Chondrocyte (in vitro differentiated cells): ENCODE measurements at regions not wholly inside any gene's neighbourhood (a gene's known extent, or its start where the extent isn't known, plus 50 kb on each side); places are given as distances from the start of the nearest gene placed in this dataset.

ENCODE experiments used
- DNase-seq: peaks from one replicate; pipeline ENCODE4 v3.0.0; 2021; ENCODE audit warnings: mixed read lengths, low spot score
- H3K27ac Mint-ChIP-seq: one replicate; pipeline ENCODE4 v1.8.0; 2021; ENCODE audit warnings: mild to moderate bottlenecking, moderate library complexity, mixed read lengths; ENCODE audit not compliant: unreplicated experiment
- H3K27me3 Mint-ChIP-seq: 2 replicates; pipeline ENCODE4 v1.8.0; 2021; ENCODE audit warnings: low read depth, mixed read lengths
- H3K36me3 Mint-ChIP-seq: 2 replicates; pipeline ENCODE4 v1.8.0; 2021; ENCODE audit warnings: low read depth, mixed read lengths
- H3K4me1 Mint-ChIP-seq: 2 replicates; pipeline ENCODE4 v1.8.0; 2021; ENCODE audit warnings: low read depth, mild to moderate bottlenecking, mixed read lengths
- H3K4me3 Mint-ChIP-seq: one replicate; pipeline ENCODE4 v1.8.0; 2021; ENCODE audit warnings: mild to moderate bottlenecking, moderate library complexity, mixed read lengths; ENCODE audit not compliant: unreplicated experiment
- H3K9me3 Mint-ChIP-seq: 2 replicates; pipeline ENCODE4 v1.8.0; 2021; ENCODE audit warnings: low read depth, mixed read lengths
- CTCF ChIP-seq: fragments of 200-600 bp; sonication (generic); IDR thresholded peaks from 2 replicates; pipeline ENCODE4 v1.5.0; 2021; ENCODE audit warnings: antibody characterized with exemption, mild to moderate bottlenecking, moderate library complexity

- no peak for TF ChIP-seq CTCF
These were observed 282.7 kb downstream of the HDGFL1 start for GRCh38 chr6:22852101-22852500.

GRCh38 chr6:22873513-22874136 lies 304.3 kb downstream of the HDGFL1 start:
- Mint-ChIP-seq H3K27ac (no peak overlapping the region), H3K4me1 (peaks cover 32% of the 10 kb centered on the region), H3K9me3 (peaks cover 8% of the 10 kb centered on the region), H3K4me3 (no peak overlapping the region), H3K27me3 (no peaks in the 10 kb centered on the region), H3K36me3 (peaks cover 2% of the 10 kb centered on the region)
- DNase-seq: no peak
- TF ChIP-seq CTCF: no peak

More at GRCh38 chr6:22852101-22852500, 282.7 kb downstream of the HDGFL1 start:
- H3K4me3 Mint-ChIP-seq: no peak overlapping the region
- no peak overlapping the region for H3K27ac Mint-ChIP-seq
- no peaks in the 10 kb centered on the region for H3K27me3 Mint-ChIP-seq
- H3K36me3 Mint-ChIP-seq: no peaks in the 10 kb centered on the region
- DNase-seq: no peak
- H3K4me1 Mint-ChIP-seq: peaks cover 34% of the 10 kb centered on the region
- peaks cover 7% of the 10 kb centered on the region for H3K9me3 Mint-ChIP-seq

- Mint-ChIP-seq H3K27me3 (no peaks in the 10 kb centered on the region), H3K4me3 (no peak overlapping the region), H3K36me3 (peaks cover 2% of the 10 kb centered on the region), H3K4me1 (peaks cover 53% of the 10 kb centered on the region), H3K27ac (no peak overlapping the region), H3K9me3 (peaks cover 4% of the 10 kb centered on the region)
- no peak for TF ChIP-seq CTCF
- no peak for DNase-seq
These were observed 306.5 kb downstream of the HDGFL1 start for GRCh38 chr6:22875845-22876244.

- peaks cover 70% of the 10 kb centered on the region for H3K4me1 Mint-ChIP-seq
- TF ChIP-seq CTCF: no peak
- peak overlapping the region; percentile 62 for H3K27ac Mint-ChIP-seq
- no peak overlapping the region for H3K4me3 Mint-ChIP-seq
- H3K27me3 Mint-ChIP-seq: no peaks in the 10 kb centered on the region
- H3K9me3 Mint-ChIP-seq: peaks cover 4% of the 10 kb centered on the region
- DNase-seq: no peak
- peaks cover 2% of the 10 kb centered on the region for H3K36me3 Mint-ChIP-seq
These were observed 308.9 kb downstream of the HDGFL1 start for GRCh38 chr6:22878324-22878701.

- no peak for TF ChIP-seq CTCF
- peaks cover 4% of the 10 kb centered on the region for H3K9me3 Mint-ChIP-seq
- no peaks in the 10 kb centered on the region for H3K27me3 Mint-ChIP-seq
- H3K4me1 Mint-ChIP-seq: peaks cover 69% of the 10 kb centered on the region
- peaks cover 3% of the 10 kb centered on the region for H3K36me3 Mint-ChIP-seq
- DNase-seq: no peak
- peak overlapping the region; percentile 67 for H3K27ac Mint-ChIP-seq
- no peak overlapping the region for H3K4me3 Mint-ChIP-seq
These were observed 309.3 kb downstream of the HDGFL1 start for GRCh38 chr6:22878706-22879105.
